ENCODE measurements at regions not wholly inside any gene's neighbourhood (a gene's known extent, or its start where the extent isn't known, plus 50 kb on each side); places are given as distances from the start of the nearest gene placed in this dataset.

DNA sequence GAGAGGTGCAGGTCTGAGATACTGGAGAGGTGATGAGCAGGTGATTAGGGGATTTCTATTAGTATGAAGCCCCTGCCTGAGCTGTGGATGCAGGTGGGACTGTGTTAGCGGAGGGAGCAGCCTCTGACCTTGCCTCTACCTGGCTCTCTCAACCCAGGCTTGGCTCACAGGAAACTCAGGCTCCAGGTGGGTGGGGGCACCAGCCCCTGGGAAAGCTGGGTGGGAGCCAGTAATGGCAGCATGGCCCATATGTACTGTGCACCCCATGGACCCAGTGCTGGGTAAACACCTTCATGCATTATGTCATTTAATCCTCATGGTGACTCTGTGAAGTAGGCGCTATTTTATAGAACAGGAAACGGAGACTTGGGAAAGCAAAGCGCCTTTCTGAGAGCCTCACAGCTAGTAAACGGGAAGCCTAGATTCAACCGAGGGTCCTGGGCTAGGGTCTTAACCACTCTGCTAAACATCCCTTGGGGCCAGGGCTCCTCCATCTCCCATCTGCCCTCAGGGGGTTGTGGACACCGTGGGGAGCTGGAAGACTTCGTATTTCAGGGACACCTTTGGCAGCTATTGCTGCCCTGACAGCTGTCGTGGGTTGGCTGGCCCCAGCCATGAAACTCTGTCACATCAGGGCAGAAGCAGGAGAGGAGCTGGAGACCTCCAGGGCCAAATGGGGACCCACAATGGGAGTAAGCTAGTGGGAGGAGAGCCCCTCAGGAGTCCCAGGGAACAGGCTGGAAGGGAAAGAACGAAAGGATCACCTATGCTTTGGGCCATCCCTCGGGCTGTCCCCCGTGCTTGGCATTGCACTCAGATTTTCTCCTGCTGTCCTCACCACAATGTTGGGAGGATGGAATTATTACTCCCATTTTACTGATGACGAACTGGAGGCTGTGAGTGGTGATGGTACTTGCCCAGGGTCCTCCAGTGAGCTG is 59.6 kb upstream of the CSF3R start:
- no peak for TF ChIP-seq CTCF (IDR thresholded peaks at IDR 0.05; ENCODE audit: unreplicated experiment)
- BruUV-seq (replicated peaks) = no TSS peak
- no peak for DNase-seq
- CTCF ChIA-PET = interaction anchor here (0.6 to 1.4 kb wide), 2 partner anchors 26 to 140 kb away, joined by 3 to 5 read pairs; no protein-coding TSS in a partner anchor
- H3K27ac Mint-ChIP-seq (ENCODE audit: unreplicated experiment) = no peak overlapping the region
- intact Hi-C loops (cut with micrococcal nuclease; ENCODE audit: unreplicated experiment) = no loop called here
- peaks cover 4% of the 10 kb centered on the region for H3K36me3 Mint-ChIP-seq (ENCODE audit: insufficient read depth, unreplicated experiment)
- no peaks in the 10 kb centered on the region for H3K4me1 Mint-ChIP-seq (ENCODE audit: low read depth, unreplicated experiment)
- H3K27me3 Mint-ChIP-seq (ENCODE audit: unreplicated experiment) = peaks cover 75% of the 10 kb centered on the region
- peaks cover 2% of the 10 kb centered on the region for H3K9me3 Mint-ChIP-seq (ENCODE audit: low read depth, unreplicated experiment)
- H3K4me3 Mint-ChIP-seq (ENCODE audit: low read depth, unreplicated experiment) = no peak overlapping the region

- H3K36me3 Mint-ChIP-seq (ENCODE audit: insufficient read depth, unreplicated experiment) = peaks cover 4% of the 10 kb centered on the region
- BruUV-seq (replicated peaks) = no TSS peak
- peaks cover 83% of the 10 kb centered on the region for H3K27me3 Mint-ChIP-seq (ENCODE audit: unreplicated experiment)
- no peaks in the 10 kb centered on the region for H3K9me3 Mint-ChIP-seq (ENCODE audit: low read depth, unreplicated experiment)
- no peak overlapping the region for H3K27ac Mint-ChIP-seq (ENCODE audit: unreplicated experiment)
- no peak overlapping the region for H3K4me3 Mint-ChIP-seq (ENCODE audit: low read depth, unreplicated experiment)
- no peaks in the 10 kb centered on the region for H3K4me1 Mint-ChIP-seq (ENCODE audit: low read depth, unreplicated experiment)
- TF ChIP-seq CTCF (IDR thresholded peaks at IDR 0.05; ENCODE audit: unreplicated experiment) = no peak
- CTCF ChIA-PET = no interaction called here
- DNase-seq = no peak
- intact Hi-C loops (cut with micrococcal nuclease; ENCODE audit: unreplicated experiment) = no loop called here
These were observed 57.3 kb upstream of the CSF3R start for GRCh38 chr1:36540056-36540455.

DNA sequence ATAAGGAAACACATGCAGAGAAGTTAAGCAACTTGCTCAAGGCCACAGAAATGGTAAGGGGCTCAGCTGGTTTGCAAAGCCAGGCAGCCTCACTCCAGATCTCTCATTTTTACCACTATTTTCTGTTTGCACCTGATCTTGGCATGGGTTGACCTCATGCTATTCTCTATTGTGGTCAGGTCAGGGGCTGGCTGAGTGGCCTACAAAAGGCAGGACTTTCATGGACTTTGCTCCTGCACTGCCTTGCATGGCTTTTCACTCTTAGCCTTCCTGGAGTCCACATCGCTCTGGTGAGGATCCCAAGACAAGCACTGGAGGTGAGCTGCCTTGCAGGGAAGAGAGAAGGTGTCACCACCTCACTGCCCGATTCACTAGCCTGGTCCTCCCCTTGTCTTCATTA is 56.8 kb upstream of the CSF3R start:
- BruUV-seq (replicated peaks) = no TSS peak
- H3K4me3 Mint-ChIP-seq (ENCODE audit: low read depth, unreplicated experiment) = no peak overlapping the region
- H3K4me1 Mint-ChIP-seq (ENCODE audit: low read depth, unreplicated experiment) = no peaks in the 10 kb centered on the region
- no peak overlapping the region for H3K27ac Mint-ChIP-seq (ENCODE audit: unreplicated experiment)
- DNase-seq = no peak
- CTCF ChIA-PET = no interaction called here
- intact Hi-C loops (cut with micrococcal nuclease; ENCODE audit: unreplicated experiment) = no loop called here
- peaks cover 88% of the 10 kb centered on the region for H3K27me3 Mint-ChIP-seq (ENCODE audit: unreplicated experiment)
- peaks cover 4% of the 10 kb centered on the region for H3K36me3 Mint-ChIP-seq (ENCODE audit: insufficient read depth, unreplicated experiment)
- no peaks in the 10 kb centered on the region for H3K9me3 Mint-ChIP-seq (ENCODE audit: low read depth, unreplicated experiment)
- no peak for TF ChIP-seq CTCF (IDR thresholded peaks at IDR 0.05; ENCODE audit: unreplicated experiment)

DNA sequence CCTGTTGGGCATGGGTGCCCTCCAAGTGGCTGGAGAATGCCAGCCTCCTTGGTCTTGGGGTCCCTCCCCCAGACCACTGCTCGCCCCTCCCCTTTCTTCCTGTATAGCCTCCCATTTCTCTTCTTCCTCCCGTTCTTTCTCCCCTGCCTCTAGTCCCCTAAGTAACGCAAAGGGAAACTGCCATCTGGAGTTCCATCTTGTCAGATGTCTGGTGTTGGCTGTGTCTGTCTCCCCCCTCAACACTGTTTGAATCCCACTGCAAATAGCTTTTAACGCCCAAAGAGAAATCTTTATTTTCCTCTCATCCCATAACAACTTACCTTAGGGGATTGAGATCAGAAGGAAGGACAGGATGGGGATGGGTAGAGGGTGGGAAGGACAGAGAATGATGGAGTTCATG is 55.3 kb upstream of the CSF3R start:
- no peaks in the 10 kb centered on the region for H3K9me3 Mint-ChIP-seq (ENCODE audit: low read depth, unreplicated experiment)
- H3K36me3 Mint-ChIP-seq (ENCODE audit: insufficient read depth, unreplicated experiment) = peaks cover 4% of the 10 kb centered on the region
- no peak overlapping the region for H3K27ac Mint-ChIP-seq (ENCODE audit: unreplicated experiment)
- CTCF ChIA-PET = no interaction called here
- H3K27me3 Mint-ChIP-seq (ENCODE audit: unreplicated experiment) = peaks cover 94% of the 10 kb centered on the region
- no peaks in the 10 kb centered on the region for H3K4me1 Mint-ChIP-seq (ENCODE audit: low read depth, unreplicated experiment)
- no peak overlapping the region for H3K4me3 Mint-ChIP-seq (ENCODE audit: low read depth, unreplicated experiment)
- BruUV-seq (replicated peaks) = no TSS peak
- DNase-seq = no peak
- no peak for TF ChIP-seq CTCF (IDR thresholded peaks at IDR 0.05; ENCODE audit: unreplicated experiment)
- intact Hi-C loops (cut with micrococcal nuclease; ENCODE audit: unreplicated experiment) = no loop called here

All from Calu3 (cell line).